ENCODE measurements at regions not wholly inside any gene's neighbourhood (a gene's known extent, or its start where the extent isn't known, plus 50 kb on each side); places are given as distances from the start of the nearest gene placed in this dataset.

DNA sequence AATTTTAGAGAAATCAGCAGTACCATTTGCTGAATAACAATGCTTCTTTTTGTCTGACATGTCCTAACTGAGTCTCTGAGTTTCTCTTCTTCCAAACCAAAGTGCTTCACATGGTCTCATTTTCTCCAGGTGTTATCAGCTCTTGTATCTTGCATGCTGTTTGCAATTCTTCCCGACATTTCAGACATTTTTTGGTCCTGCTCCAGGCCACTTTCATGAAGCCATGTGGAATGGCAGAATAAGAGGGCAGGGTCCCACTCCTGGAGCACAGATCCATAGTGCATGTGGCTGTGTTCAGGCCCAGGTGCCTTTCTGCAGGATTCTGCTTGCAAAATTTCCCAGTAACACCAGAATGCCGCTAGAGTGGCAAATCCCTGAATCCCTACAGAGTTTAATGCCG is 916.2 kb downstream of the NXPH1 start:
- H3K36me3 Mint-ChIP-seq (ENCODE audit: insufficient read depth in 1 of 3, low read depth in 3 of 3): no peaks in the 10 kb centered on the region
- no CpG with 5 or more reads among the region's 3 CpGs for WGBS (ENCODE audit: extremely low coverage, insufficient read length, low lambda C conversion rate)
- Histone ChIP-seq H3K27me3 (ENCODE audit: insufficient read depth, low read length) (no peaks in the 10 kb centered on the region), H4K5ac (ENCODE audit: insufficient read length, low read depth, low read length) (no peak overlapping the region), H3T11ph (ENCODE audit: low read length) (no peak overlapping the region), H3K4me2 (ENCODE audit: insufficient read depth, insufficient read length, low read length) (no peak overlapping the region), H4K20me1 (ENCODE audit: control insufficient read depth, insufficient read depth, insufficient read length) (no peaks in the 10 kb centered on the region), H2BK20ac (ENCODE audit: low read depth, low read length, poor library complexity, severe bottlenecking) (no peak overlapping the region), H2BK15ac (ENCODE audit: low read depth, low read length) (no peak overlapping the region), H3K79me1 (ENCODE audit: insufficient read depth, low read depth, low read length, poor library complexity, severe bottlenecking) (no peaks in the 10 kb centered on the region), H3K9me3 (ENCODE audit: control insufficient read depth, low read depth, low read length) (no peaks in the 10 kb centered on the region), H2AFZ (ENCODE audit: low read length) (no peak overlapping the region), H3K23me2 (ENCODE audit: insufficient read length, low read depth, low read length, poor library complexity, severe bottlenecking) (no peaks in the 10 kb centered on the region), H4K91ac (ENCODE audit: insufficient read length, low read depth, low read length) (no peak overlapping the region), H3K9ac (ENCODE audit: extremely low read depth, insufficient read length, low read length) (no peak overlapping the region), H3K79me2 (ENCODE audit: insufficient read depth, low read length) (no peaks in the 10 kb centered on the region), H3K18ac (ENCODE audit: insufficient read length, low read depth, low read length) (no peak overlapping the region), H3K56ac (ENCODE audit: insufficient read length, low read depth, low read length) (no peak overlapping the region), H3K27ac (ENCODE audit: insufficient read length, low read depth, low read length) (no peak overlapping the region), H3K4ac (ENCODE audit: low read depth, low read length) (no peak overlapping the region), H2BK12ac (ENCODE audit: insufficient read length, low read depth, low read length) (no peak overlapping the region), H2AK5ac (ENCODE audit: insufficient read length, low read length) (no peak overlapping the region), H3K4me1 (ENCODE audit: insufficient read depth, low read length) (no peaks in the 10 kb centered on the region), H3K14ac (ENCODE audit: insufficient read depth, low read length) (no peak overlapping the region), H2BK5ac (ENCODE audit: insufficient read length, low read length) (no peak overlapping the region), H4K8ac (replicated peaks; ENCODE audit: insufficient read length, low read depth, low read length) (no peak overlapping the region), H3K23ac (ENCODE audit: insufficient read length, low read depth, low read length) (no peak overlapping the region), H2BK120ac (ENCODE audit: low read depth, low read length, poor library complexity, severe bottlenecking) (no peak overlapping the region)
- no peak for DNase-seq
- H3K27me3 Mint-ChIP-seq (ENCODE audit: low read depth): no peaks in the 10 kb centered on the region
- H3K27ac Mint-ChIP-seq: 0 out of 7 replicates have a peak overlapping the region, but pooled peaks of 1 of the 3 experiments have one; percentile 27
- TF ChIP-seq, protein P1, sequence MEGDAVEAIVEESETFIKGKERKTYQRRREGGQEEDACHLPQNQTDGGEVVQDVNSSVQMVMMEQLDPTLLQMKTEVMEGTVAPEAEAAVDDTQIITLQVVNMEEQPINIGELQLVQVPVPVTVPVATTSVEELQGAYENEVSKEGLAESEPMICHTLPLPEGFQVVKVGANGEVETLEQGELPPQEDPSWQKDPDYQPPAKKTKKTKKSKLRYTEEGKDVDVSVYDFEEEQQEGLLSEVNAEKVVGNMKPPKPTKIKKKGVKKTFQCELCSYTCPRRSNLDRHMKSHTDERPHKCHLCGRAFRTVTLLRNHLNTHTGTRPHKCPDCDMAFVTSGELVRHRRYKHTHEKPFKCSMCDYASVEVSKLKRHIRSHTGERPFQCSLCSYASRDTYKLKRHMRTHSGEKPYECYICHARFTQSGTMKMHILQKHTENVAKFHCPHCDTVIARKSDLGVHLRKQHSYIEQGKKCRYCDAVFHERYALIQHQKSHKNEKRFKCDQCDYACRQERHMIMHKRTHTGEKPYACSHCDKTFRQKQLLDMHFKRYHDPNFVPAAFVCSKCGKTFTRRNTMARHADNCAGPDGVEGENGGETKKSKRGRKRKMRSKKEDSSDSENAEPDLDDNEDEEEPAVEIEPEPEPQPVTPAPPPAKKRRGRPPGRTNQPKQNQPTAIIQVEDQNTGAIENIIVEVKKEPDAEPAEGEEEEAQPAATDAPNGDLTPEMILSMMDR (conservative IDR thresholded peaks at IDR 0.05): no peak
- no peak overlapping the region for H3K4me3 Mint-ChIP-seq
- peaks cover 0 to 20% of the 10 kb centered on the region in 2 experiments; a peak in 2 of 4 replicates for H3K4me1 Mint-ChIP-seq
- H3K9me3 Mint-ChIP-seq: no peaks in the 10 kb centered on the region

Data from H9 (cell line).